ENCODE measurements at regions not wholly inside any gene's neighbourhood (a gene's known extent, or its start where the extent isn't known, plus 50 kb on each side); places are given as distances from the start of the nearest gene placed in this dataset.

DNA sequence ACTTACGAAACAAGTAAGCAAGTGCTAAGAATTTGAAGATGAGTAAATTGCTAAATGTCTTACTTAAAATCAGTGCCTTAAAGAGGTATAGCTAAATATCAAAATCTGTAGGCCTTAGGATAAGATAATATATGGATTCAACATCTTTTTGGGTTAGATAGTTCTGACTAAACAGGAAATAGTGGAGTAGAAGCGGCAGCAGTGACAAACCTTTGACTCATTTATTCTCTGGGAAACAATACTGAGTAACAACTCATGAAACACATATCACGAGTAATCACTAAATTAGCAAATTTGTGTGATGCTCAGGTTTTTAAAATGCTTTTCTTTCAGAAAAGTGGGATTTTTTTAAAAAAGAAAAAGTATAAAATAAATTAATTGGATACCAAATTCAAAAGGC is 762.1 kb upstream of the TYRP1 start:
- H3K27ac ChIP-seq: no peak overlapping the region
- H3K27me3 ChIP-seq: no peaks in the 10 kb centered on the region
- 76 to 100% methylated on average over 3 of the region's 3 CpGs for WGBS, 2 donors (ENCODE audit: low coverage in 1 of 2)
- H3K4me3 ChIP-seq: no peak overlapping the region
- H3K36me3 ChIP-seq: no peaks in the 10 kb centered on the region
- no peaks in the 10 kb centered on the region for H3K9me3 ChIP-seq
- H3K4me1 ChIP-seq: no peaks in the 10 kb centered on the region
- TF ChIP-seq, protein P1, sequence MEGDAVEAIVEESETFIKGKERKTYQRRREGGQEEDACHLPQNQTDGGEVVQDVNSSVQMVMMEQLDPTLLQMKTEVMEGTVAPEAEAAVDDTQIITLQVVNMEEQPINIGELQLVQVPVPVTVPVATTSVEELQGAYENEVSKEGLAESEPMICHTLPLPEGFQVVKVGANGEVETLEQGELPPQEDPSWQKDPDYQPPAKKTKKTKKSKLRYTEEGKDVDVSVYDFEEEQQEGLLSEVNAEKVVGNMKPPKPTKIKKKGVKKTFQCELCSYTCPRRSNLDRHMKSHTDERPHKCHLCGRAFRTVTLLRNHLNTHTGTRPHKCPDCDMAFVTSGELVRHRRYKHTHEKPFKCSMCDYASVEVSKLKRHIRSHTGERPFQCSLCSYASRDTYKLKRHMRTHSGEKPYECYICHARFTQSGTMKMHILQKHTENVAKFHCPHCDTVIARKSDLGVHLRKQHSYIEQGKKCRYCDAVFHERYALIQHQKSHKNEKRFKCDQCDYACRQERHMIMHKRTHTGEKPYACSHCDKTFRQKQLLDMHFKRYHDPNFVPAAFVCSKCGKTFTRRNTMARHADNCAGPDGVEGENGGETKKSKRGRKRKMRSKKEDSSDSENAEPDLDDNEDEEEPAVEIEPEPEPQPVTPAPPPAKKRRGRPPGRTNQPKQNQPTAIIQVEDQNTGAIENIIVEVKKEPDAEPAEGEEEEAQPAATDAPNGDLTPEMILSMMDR (IDR thresholded peaks at IDR 0.05): no peak
- TF ChIP-seq POLR2A (IDR thresholded peaks at IDR 0.05) (no peak), EP300 (IDR thresholded peaks at IDR 0.05) (no peak), POLR2AphosphoS5 (IDR thresholded peaks at IDR 0.05) (no peak)
- no peak for ATAC-seq

DNA sequence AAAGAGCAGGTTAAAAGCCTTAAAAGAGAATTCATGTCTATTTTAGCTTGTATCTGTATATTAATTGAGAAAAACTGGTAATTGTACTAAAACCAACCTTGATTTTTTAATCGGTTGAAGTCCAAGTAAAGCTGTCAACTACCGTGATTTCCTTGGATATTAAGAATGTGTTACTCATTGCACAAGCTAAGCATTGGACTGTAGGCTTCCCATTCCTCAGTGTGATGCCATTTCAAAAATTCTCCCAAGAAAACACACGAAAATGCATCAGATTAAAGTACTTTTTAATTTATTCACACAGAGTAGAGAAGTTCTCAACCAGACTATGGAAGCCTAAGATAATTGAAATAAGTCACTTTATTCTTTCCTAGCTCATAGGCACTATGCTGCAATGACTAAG is 761.4 kb upstream of the TYRP1 start:
- no peak overlapping the region for H3K4me3 ChIP-seq
- ATAC-seq: no peak
- 72 to 90% methylated on average over 2 to 3 of the region's 3 CpGs for WGBS, 2 donors (ENCODE audit: low coverage in 1 of 2)

DNA sequence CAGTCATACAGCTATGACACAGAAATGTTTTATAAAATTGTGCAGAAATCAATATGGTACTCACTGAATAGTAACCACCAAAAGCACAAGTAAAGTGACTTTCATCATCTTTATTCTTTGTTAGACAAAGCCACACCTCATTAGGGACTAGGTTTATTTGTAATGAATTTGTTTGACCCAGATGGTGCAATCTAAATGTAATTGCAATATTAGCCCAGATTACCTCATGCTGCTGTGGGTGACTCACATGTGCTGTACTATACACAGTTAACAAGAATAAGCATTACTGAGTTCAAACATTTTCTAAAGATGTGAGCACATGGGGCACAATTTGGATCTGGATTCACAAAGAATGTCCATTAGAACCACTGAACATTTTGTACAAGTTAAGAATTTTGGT is 759.3 kb upstream of the TYRP1 start:
- Histone ChIP-seq H3K4me3 (no peak overlapping the region), H3K9me3 (no peaks in the 10 kb centered on the region), H3K4me1 (no peaks in the 10 kb centered on the region), H3K36me3 (no peaks in the 10 kb centered on the region), H3K27ac (no peak overlapping the region), H3K27me3 (no peaks in the 10 kb centered on the region)
- ATAC-seq: no peak
- TF ChIP-seq, protein P1 (IDR thresholded peaks at IDR 0.05): no peak
- TF ChIP-seq EP300 (IDR thresholded peaks at IDR 0.05): no peak
- no peak for TF ChIP-seq POLR2AphosphoS5 (IDR thresholded peaks at IDR 0.05)
- TF ChIP-seq POLR2A (IDR thresholded peaks at IDR 0.05): no peak

More for the DNA sequence above, 761.4 kb upstream of the TYRP1 start:
- Histone ChIP-seq H3K27me3 (no peaks in the 10 kb centered on the region), H3K9me3 (no peaks in the 10 kb centered on the region), H3K36me3 (no peaks in the 10 kb centered on the region), H3K4me1 (no peaks in the 10 kb centered on the region), H3K27ac (no peak overlapping the region)
- TF ChIP-seq POLR2A (IDR thresholded peaks at IDR 0.05) (no peak), EP300 (IDR thresholded peaks at IDR 0.05) (no peak), POLR2AphosphoS5 (IDR thresholded peaks at IDR 0.05) (no peak)
- TF ChIP-seq, protein P1 (IDR thresholded peaks at IDR 0.05): no peak

DNA sequence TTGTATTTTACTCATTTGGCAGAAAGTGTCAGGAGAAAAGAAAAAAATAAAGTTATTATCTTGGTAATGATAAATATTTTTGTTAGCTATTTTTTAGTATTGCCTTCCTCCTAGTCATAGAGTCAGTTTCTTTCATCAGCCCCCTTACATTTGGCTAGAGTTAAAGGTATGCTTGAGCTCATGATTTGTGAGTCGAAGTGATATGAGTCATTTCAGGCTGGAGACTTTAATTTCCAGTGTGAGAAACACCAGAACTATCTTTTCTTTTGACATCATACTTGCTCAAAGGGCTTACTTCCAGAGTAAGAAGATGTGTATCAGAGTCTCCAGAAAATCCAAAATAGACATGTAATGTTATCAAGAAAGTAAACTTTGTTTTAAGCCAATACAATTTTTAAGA is 746.7 kb upstream of the TYRP1 start:
- Histone ChIP-seq H3K27ac (no peak overlapping the region), H3K27me3 (no peaks in the 10 kb centered on the region), H3K36me3 (no peaks in the 10 kb centered on the region), H3K4me3 (no peak overlapping the region), H3K9me3 (peaks cover 0 to 8% (median 0%) of the 10 kb centered on the region in 3 donors), H3K4me1 (no peaks in the 10 kb centered on the region)
- TF ChIP-seq, protein P1 (IDR thresholded peaks at IDR 0.05): no peak
- no peak for TF ChIP-seq EP300 (IDR thresholded peaks at IDR 0.05)
- TF ChIP-seq POLR2A (IDR thresholded peaks at IDR 0.05): no peak
- no peak for TF ChIP-seq POLR2AphosphoS5 (IDR thresholded peaks at IDR 0.05)
- ATAC-seq: no peak
- 23% methylated on average over 1 of the region's 1 CpG; no CpG with 5 or more reads in 1 of the 2 donors for WGBS, 2 donors (ENCODE audit: low coverage in 1 of 2)

DNA sequence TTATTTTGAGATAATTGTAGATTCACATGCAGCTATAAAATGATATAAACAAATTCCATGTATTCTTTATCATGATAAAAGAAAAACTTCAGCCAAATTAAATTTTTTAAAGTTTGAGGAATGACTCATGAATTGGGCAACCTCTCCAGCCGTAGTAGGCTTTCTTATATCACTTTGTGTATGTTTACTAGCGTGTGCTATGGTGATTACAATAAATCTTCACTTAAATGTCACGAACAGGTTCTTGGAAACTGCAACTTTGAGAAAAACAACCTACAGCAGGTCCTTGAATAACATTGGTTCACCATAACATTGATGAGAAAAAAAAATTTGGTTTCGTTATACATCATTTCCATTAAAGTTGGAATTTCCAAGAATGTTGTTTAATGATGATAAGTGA is 730.9 kb upstream of the TYRP1 start:
- Histone ChIP-seq H3K36me3 (no peaks in the 10 kb centered on the region), H3K4me1 (no peaks in the 10 kb centered on the region), H3K27ac (no peak overlapping the region), H3K4me3 (no peak overlapping the region), H3K27me3 (no peaks in the 10 kb centered on the region), H3K9me3 (no peaks in the 10 kb centered on the region)
- TF ChIP-seq POLR2AphosphoS5 (IDR thresholded peaks at IDR 0.05) (no peak), EP300 (IDR thresholded peaks at IDR 0.05) (no peak), POLR2A (IDR thresholded peaks at IDR 0.05) (no peak)
- TF ChIP-seq, protein P1 (IDR thresholded peaks at IDR 0.05): no peak
- no peak for ATAC-seq
- 31 to 40% methylated on average over 4 of the region's 4 CpGs for WGBS, 2 donors (ENCODE audit: low coverage in 1 of 2)

All from gastroesophageal sphincter (tissue), 4 donors.